Smooth muscle cell (in vitro differentiated cells): ENCODE measurements at regions not wholly inside any gene's neighbourhood (a gene's known extent, or its start where the extent isn't known, plus 50 kb on each side); places are given as distances from the start of the nearest gene placed in this dataset.

ENCODE experiments used
- DNase-seq: peaks from one replicate; lab custom pipeline; 2025; ENCODE audit not compliant: unreplicated experiment; lab: John Stamatoyannopoulos, UW
- H2AFZ ChIP-seq: fragments of 200-600 bp; sonication (generic); 2 replicates; pipeline ENCODE4 v1.6.0; 2016; ENCODE audit warnings: antibody characterized with exemption, low read depth, mild to moderate bottlenecking
- H3F3A ChIP-seq: fragments of 200-600 bp; sonication (generic); 2 replicates; pipeline ENCODE4 v1.6.0; 2017; ENCODE audit warnings: antibody characterized with exemption, low read depth
- H3K27ac ChIP-seq: fragments of 200-600 bp; sonication (generic); 2 replicates; pipeline ENCODE4 v1.5.1; 2016; ENCODE audit warnings: low read depth, mild to moderate bottlenecking
- H3K27me3 ChIP-seq: fragments of 200-600 bp; sonication (generic); 2 replicates; pipeline ENCODE4 v1.6.1; 2016; ENCODE audit warnings: low read depth, mild to moderate bottlenecking
- H3K36me3 ChIP-seq: fragments of 200-600 bp; sonication (generic); 2 replicates; pipeline ENCODE4 v1.5.1; 2016; ENCODE audit warnings: low read depth
- H3K4me1 ChIP-seq: fragments of 200-600 bp; sonication (generic); 2 replicates; pipeline ENCODE4 v1.5.1; 2016; ENCODE audit warnings: low read depth
- H3K4me2 ChIP-seq: fragments of 200-600 bp; sonication (generic); 2 replicates; pipeline ENCODE4 v1.6.0; 2016; ENCODE audit warnings: mild to moderate bottlenecking
- H3K4me3 ChIP-seq: fragments of 200-600 bp; sonication (generic); 2 replicates; pipeline ENCODE4 v1.5.1; 2016; ENCODE audit warnings: mild to moderate bottlenecking
- H3K79me2 ChIP-seq: fragments of 200-600 bp; sonication (generic); 2 replicates; pipeline ENCODE4 v1.6.0; 2016; ENCODE audit warnings: low read depth, mild to moderate bottlenecking
- H3K9ac ChIP-seq: fragments of 200-600 bp; sonication (generic); 2 replicates; pipeline ENCODE4 v1.6.0; 2016; ENCODE audit warnings: low read depth
- H3K9me3 ChIP-seq: fragments of 200-600 bp; sonication (generic); replicated peaks from 2 replicates; pipeline ENCODE4 v1.5.1; 2016; ENCODE audit warnings: low read depth
- H4K20me1 ChIP-seq: fragments of 200-600 bp; sonication (generic); 2 replicates; pipeline ENCODE4 v1.6.0; 2016; ENCODE audit warnings: low read depth
- WGBS: methylation state at CpG from one replicate; pipeline ENCODE4 v1.1.7; 2016; ENCODE audit warnings: low lambda C conversion rate; 5-methylcytosine and 5-hydroxymethylcytosine counted together
- TF ChIP-seq, protein P1 (sequence below): fragments of 200-600 bp; sonication (generic); IDR thresholded peaks from 2 replicates; pipeline ENCODE4 v1.5.1; 2017; ENCODE audit warnings: borderline replicate concordance, mild to moderate bottlenecking, antibody characterized with exemption; ENCODE audit not compliant: insufficient read depth, poor library complexity, severe bottlenecking

GRCh38 chr5:105816961-105817360 is 1853.8 kb downstream of the EFNA5 start:
- no peaks in the 10 kb centered on the region for H3F3A ChIP-seq
- no peaks in the 10 kb centered on the region for H3K9me3 ChIP-seq
- 90% methylated on average over 1 of the region's 1 CpG for WGBS
- TF ChIP-seq, protein P1, sequence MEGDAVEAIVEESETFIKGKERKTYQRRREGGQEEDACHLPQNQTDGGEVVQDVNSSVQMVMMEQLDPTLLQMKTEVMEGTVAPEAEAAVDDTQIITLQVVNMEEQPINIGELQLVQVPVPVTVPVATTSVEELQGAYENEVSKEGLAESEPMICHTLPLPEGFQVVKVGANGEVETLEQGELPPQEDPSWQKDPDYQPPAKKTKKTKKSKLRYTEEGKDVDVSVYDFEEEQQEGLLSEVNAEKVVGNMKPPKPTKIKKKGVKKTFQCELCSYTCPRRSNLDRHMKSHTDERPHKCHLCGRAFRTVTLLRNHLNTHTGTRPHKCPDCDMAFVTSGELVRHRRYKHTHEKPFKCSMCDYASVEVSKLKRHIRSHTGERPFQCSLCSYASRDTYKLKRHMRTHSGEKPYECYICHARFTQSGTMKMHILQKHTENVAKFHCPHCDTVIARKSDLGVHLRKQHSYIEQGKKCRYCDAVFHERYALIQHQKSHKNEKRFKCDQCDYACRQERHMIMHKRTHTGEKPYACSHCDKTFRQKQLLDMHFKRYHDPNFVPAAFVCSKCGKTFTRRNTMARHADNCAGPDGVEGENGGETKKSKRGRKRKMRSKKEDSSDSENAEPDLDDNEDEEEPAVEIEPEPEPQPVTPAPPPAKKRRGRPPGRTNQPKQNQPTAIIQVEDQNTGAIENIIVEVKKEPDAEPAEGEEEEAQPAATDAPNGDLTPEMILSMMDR = no peak
- H3K4me2 ChIP-seq = no peak overlapping the region
- H3K9ac ChIP-seq = no peak overlapping the region
- H4K20me1 ChIP-seq = no peaks in the 10 kb centered on the region
- no peaks in the 10 kb centered on the region for H3K36me3 ChIP-seq
- H3K27me3 ChIP-seq = no peaks in the 10 kb centered on the region
- H3K27ac ChIP-seq = no peak overlapping the region
- no peak overlapping the region for H3K4me3 ChIP-seq
- H3K79me2 ChIP-seq = no peaks in the 10 kb centered on the region
- no peak for DNase-seq
- no peak overlapping the region for H2AFZ ChIP-seq
- H3K4me1 ChIP-seq = no peaks in the 10 kb centered on the region

- H3K27me3 ChIP-seq = no peaks in the 10 kb centered on the region
- no peaks in the 10 kb centered on the region for H3K9me3 ChIP-seq
- no peak overlapping the region for H3K9ac ChIP-seq
- H3K4me3 ChIP-seq = no peak overlapping the region
- no peak for DNase-seq
- H4K20me1 ChIP-seq = no peaks in the 10 kb centered on the region
- H3K4me1 ChIP-seq = no peaks in the 10 kb centered on the region
- no peaks in the 10 kb centered on the region for H3K36me3 ChIP-seq
- H2AFZ ChIP-seq = no peak overlapping the region
- WGBS = 76% methylated on average over 2 of the region's 2 CpGs
- no peak overlapping the region for H3K4me2 ChIP-seq
- no peaks in the 10 kb centered on the region for H3K79me2 ChIP-seq
- TF ChIP-seq, protein P1 = no peak
- H3K27ac ChIP-seq = no peak overlapping the region
- no peaks in the 10 kb centered on the region for H3F3A ChIP-seq
Measured at GRCh38 chr5:105812304-105812703, 1858.4 kb downstream of the EFNA5 start.

DNA sequence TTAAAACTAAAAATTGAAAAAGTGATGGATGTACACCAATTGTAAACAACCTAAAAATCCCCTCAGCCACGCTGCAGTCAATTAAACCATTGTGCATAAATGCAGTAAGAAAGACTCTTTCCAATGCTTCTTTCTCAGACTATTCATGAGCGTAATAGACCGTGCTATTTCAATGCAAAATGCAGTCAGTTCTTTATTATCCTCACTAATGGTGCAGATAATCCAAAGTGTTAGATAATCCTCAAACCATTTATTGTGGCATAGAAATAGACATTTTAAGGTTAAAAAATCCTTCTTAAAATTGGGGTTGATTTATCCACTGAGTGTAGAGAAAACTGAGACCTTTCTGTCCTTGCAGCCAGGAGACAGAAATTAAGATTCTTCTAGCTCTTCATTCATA is 1862.8 kb downstream of the EFNA5 start:
- Histone ChIP-seq H3K36me3 (no peaks in the 10 kb centered on the region), H3F3A (no peaks in the 10 kb centered on the region), H3K27ac (no peak overlapping the region), H3K9ac (no peak overlapping the region), H3K79me2 (no peaks in the 10 kb centered on the region), H3K4me2 (no peak overlapping the region), H3K27me3 (no peaks in the 10 kb centered on the region), H4K20me1 (no peaks in the 10 kb centered on the region), H2AFZ (no peak overlapping the region), H3K4me3 (no peak overlapping the region), H3K4me1 (no peaks in the 10 kb centered on the region), H3K9me3 (no peaks in the 10 kb centered on the region)
- 95% methylated on average over 3 of the region's 3 CpGs for WGBS
- DNase-seq = no peak
- TF ChIP-seq, protein P1 = no peak

- Histone ChIP-seq H3K27me3 (no peaks in the 10 kb centered on the region), H3K9me3 (no peaks in the 10 kb centered on the region), H2AFZ (no peak overlapping the region), H3K4me1 (no peaks in the 10 kb centered on the region), H3K79me2 (no peaks in the 10 kb centered on the region), H4K20me1 (no peaks in the 10 kb centered on the region), H3K36me3 (no peaks in the 10 kb centered on the region), H3K9ac (no peak overlapping the region), H3F3A (no peaks in the 10 kb centered on the region), H3K4me3 (no peak overlapping the region), H3K27ac (no peak overlapping the region), H3K4me2 (no peak overlapping the region)
- TF ChIP-seq, protein P1 = no peak
- 40% methylated on average over 1 of the region's 1 CpG for WGBS
- no peak for DNase-seq
Measured at GRCh38 chr5:105807290-105807689, 1863.4 kb downstream of the EFNA5 start.
